RWPE2 (cell line): ENCODE measurements at regions not wholly inside any gene's neighbourhood (a gene's known extent, or its start where the extent isn't known, plus 50 kb on each side); places are given as distances from the start of the nearest gene placed in this dataset.
"Not testable (repeated sequence)": the region's sequence is repeated elsewhere in the genome, so short reads cannot be mapped to it uniquely, and the experiment has no call there.

Experiments
- ATAC-seq: fragments of 200-7000 bp; cut with Tn5 transposase; 3 replicates; pipeline ENCODE4 v1.9.1; 2021; ENCODE audit warnings: low read depth
- DNase-seq: peaks from one replicate; pipeline ENCODE4 v3.0.0-alpha.2; 2020; ENCODE audit warnings: low spot score
- H3K27ac ChIP-seq: fragments of 450-650 bp; 2 replicates; pipeline ENCODE4 v1.5.1; 2017; ENCODE audit warnings: mild to moderate bottlenecking; ENCODE audit not compliant: poor library complexity, severe bottlenecking
- H3K27me3 ChIP-seq: fragments of 250-450 bp; sonication (Bioruptor Pico); 2 replicates; pipeline ENCODE4 v1.5.1; 2021; ENCODE audit warnings: mild to moderate bottlenecking, moderate library complexity; ENCODE audit not compliant: insufficient read depth, poor library complexity, severe bottlenecking
- H3K36me3 ChIP-seq: fragments of 250-450 bp; sonication (Bioruptor Pico); 2 replicates; pipeline ENCODE4 v1.5.1; 2020; ENCODE audit warnings: low read depth, mild to moderate bottlenecking, moderate library complexity
- H3K4me1 ChIP-seq: fragments of 250-450 bp; sonication (Bioruptor Pico); 2 replicates; pipeline ENCODE4 v1.5.1; 2021; ENCODE audit warnings: mild to moderate bottlenecking, moderate library complexity; ENCODE audit not compliant: insufficient read depth, poor library complexity, severe bottlenecking
- H3K4me3 ChIP-seq: fragments of 250-450 bp; sonication (Bioruptor Pico); 2 replicates; pipeline ENCODE4 v1.5.1; 2021; ENCODE audit warnings: mild to moderate bottlenecking, moderate library complexity; ENCODE audit not compliant: severe bottlenecking
- H3K9me3 ChIP-seq: fragments of 250-450 bp; sonication (Bioruptor Pico); 2 replicates; pipeline ENCODE4 v1.5.1; 2021; ENCODE audit warnings: mild to moderate bottlenecking, moderate library complexity; ENCODE audit not compliant: severe bottlenecking
- TF ChIP-seq, protein P1 (sequence below): fragments of 450-650 bp; IDR thresholded peaks from one replicate; pipeline ENCODE4 v1.5.1; 2017; ENCODE audit warnings: mild to moderate bottlenecking, moderate library complexity; ENCODE audit not compliant: poor library complexity, severe bottlenecking

GRCh38 chr21:14814991-14815390, 249.8 kb downstream of the NRIP1 start:
- H3K27me3 ChIP-seq, result no peaks in the 10 kb centered on the region
- no peaks in the 10 kb centered on the region for H3K4me1 ChIP-seq
- TF ChIP-seq, protein P1, sequence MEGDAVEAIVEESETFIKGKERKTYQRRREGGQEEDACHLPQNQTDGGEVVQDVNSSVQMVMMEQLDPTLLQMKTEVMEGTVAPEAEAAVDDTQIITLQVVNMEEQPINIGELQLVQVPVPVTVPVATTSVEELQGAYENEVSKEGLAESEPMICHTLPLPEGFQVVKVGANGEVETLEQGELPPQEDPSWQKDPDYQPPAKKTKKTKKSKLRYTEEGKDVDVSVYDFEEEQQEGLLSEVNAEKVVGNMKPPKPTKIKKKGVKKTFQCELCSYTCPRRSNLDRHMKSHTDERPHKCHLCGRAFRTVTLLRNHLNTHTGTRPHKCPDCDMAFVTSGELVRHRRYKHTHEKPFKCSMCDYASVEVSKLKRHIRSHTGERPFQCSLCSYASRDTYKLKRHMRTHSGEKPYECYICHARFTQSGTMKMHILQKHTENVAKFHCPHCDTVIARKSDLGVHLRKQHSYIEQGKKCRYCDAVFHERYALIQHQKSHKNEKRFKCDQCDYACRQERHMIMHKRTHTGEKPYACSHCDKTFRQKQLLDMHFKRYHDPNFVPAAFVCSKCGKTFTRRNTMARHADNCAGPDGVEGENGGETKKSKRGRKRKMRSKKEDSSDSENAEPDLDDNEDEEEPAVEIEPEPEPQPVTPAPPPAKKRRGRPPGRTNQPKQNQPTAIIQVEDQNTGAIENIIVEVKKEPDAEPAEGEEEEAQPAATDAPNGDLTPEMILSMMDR, result no peak
- H3K9me3 ChIP-seq, result no peaks in the 10 kb centered on the region
- ATAC-seq (no peak), DNase-seq (no peak)
- H3K36me3 ChIP-seq, result no peaks in the 10 kb centered on the region
- no peak overlapping the region for H3K27ac ChIP-seq
- H3K4me3 ChIP-seq, result no peak overlapping the region

DNA sequence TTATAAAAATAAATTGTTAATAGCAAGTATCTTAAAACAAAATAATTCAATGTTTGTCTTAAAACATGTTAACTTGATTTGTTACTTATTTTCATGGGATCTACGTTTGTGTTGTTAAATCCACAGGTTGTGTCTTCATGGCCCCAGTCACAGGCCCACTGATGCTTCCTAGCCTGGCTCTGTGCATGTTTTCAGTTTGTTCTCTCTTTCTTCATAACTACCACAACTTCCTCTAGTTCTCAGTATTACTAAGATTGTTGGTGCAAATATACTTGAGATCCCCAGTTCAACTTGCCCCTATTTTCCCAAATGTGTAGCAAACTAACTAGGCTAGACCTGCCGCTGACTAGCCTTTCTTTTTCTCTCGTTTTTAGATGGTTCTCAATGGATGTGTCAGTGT, 250.5 kb downstream of the NRIP1 start:
- TF ChIP-seq, protein P1, result no peak
- H3K27ac ChIP-seq, result no peak overlapping the region
- H3K27me3 ChIP-seq, result no peaks in the 10 kb centered on the region
- H3K4me3 ChIP-seq, result no peak overlapping the region
- no peak for DNase-seq
- H3K9me3 ChIP-seq, result no peaks in the 10 kb centered on the region
- H3K36me3 ChIP-seq, result no peaks in the 10 kb centered on the region
- H3K4me1 ChIP-seq, result no peaks in the 10 kb centered on the region
- no peak for ATAC-seq

- not testable (repeated sequence) for ATAC-seq, H3K27me3 ChIP-seq, H3K4me3 ChIP-seq, H3K9me3 ChIP-seq, H3K4me1 ChIP-seq, H3K36me3 ChIP-seq, DNase-seq, H3K27ac ChIP-seq
These were observed 258.1 kb upstream of the SAMSN1 start for GRCh38 chr21:14804170-14804569.

GRCh38 chr21:14797543-14797942, 251.4 kb upstream of the SAMSN1 start:
- Histone ChIP-seq H3K9me3 (no peaks in the 10 kb centered on the region), H3K27ac (no peak overlapping the region), H3K36me3 (no peaks in the 10 kb centered on the region), H3K4me3 (no peak overlapping the region), H3K4me1 (no peaks in the 10 kb centered on the region), H3K27me3 (no peaks in the 10 kb centered on the region)
- ATAC-seq (no peak), DNase-seq (no peak)
- TF ChIP-seq, protein P1, result no peak

GRCh38 chr21:14787312-14787711, 241.2 kb upstream of the SAMSN1 start:
- Histone ChIP-seq H3K9me3 (no peaks in the 10 kb centered on the region), H3K27me3 (no peaks in the 10 kb centered on the region), H3K4me1 (no peaks in the 10 kb centered on the region), H3K27ac (no peak overlapping the region), H3K36me3 (no peaks in the 10 kb centered on the region), H3K4me3 (no peak overlapping the region)
- TF ChIP-seq, protein P1, result no peak
- DNase-seq, result no peak
- ATAC-seq, result no peak
